K562 (cell line): ENCODE measurements at regions not wholly inside any gene's neighbourhood (a gene's known extent, or its start where the extent isn't known, plus 50 kb on each side); places are given as distances from the start of the nearest gene placed in this dataset.

ENCODE experiments used
- ATAC-seq: fragments of 200-7000 bp; cut with Tn5 transposase; 3 replicates; pipeline ENCODE4 v1.9.1; 2020; ENCODE audit warnings: moderate library complexity
- BruUV-seq: library from RNA; stranded (reverse); fragments of 400-500 nt; replicated peaks from 2 replicates; lab custom pipeline; 2021; lab: Mats Ljungman, UMichigan
- CTCF ChIA-PET: fragments of 300-600 bp; formaldehyde crosslinking; extraction: SDS; loops from one replicate; lab custom pipeline; 2021; ENCODE audit warnings: low intra/inter-chr PET ratio; lab: Yijun Ruan, JAX
- POLR2A ChIA-PET: fragments of 300-600, 350-650 bp; sonication (Branson Sonifier 250); formaldehyde crosslinking; extraction: SDS; loops from one replicate; lab custom pipeline; 2021; ENCODE audit warnings: antibody characterized with exemption, inconsistent platforms; lab: Yijun Ruan, JAX
- DNase-seq, 4 experiments: peaks; one replicate each; pipeline versions ENCODE4 v3.0.0 to v3.0.0-alpha.2; 2011 to 2018; ENCODE audit warnings: low spot score in 3 of 4, mixed read lengths in 3 of 4; ENCODE audit errors: extremely low read depth in 1 of 4
- FAIRE-seq: peaks from 2 replicates; lab custom pipeline; 2011; peaks lifted over from hg19 to GRCh38; lab: Jason Lieb, UNC
- H2AFZ ChIP-seq: 2 replicates; pipeline ENCODE4 v1.6.0; 2011; ENCODE audit warnings: low read depth, low read length, control low read depth, inconsistent platforms
- H3K27ac ChIP-seq: fragments of 200-600 bp; 3 replicates; pipeline ENCODE4 v1.8.0; 2011; ENCODE audit warnings: low read depth, mild to moderate bottlenecking, control low read depth, inconsistent platforms, low read length, moderate library complexity, mixed read lengths; ENCODE audit errors: extremely low read depth
- H3K27me3 ChIP-seq, 2 experiments: fragments of 300-600 bp in 1 of 2; 2 replicates in 1 of 2; 3 replicates in 1 of 2; pipeline versions ENCODE4 v1.6.0 to v1.8.0; 2011; ENCODE audit warnings: inconsistent platforms in 2 of 2, low read length in 2 of 2, mild to moderate bottlenecking in 1 of 2, mixed read lengths in 1 of 2, moderate library complexity in 1 of 2; ENCODE audit not compliant: control insufficient read depth in 2 of 2, insufficient read depth in 2 of 2
- H3K36me3 ChIP-seq: fragments of 300-600 bp; 3 replicates; pipeline ENCODE4 v1.8.0; 2011; ENCODE audit warnings: mild to moderate bottlenecking, low read length, inconsistent platforms; ENCODE audit not compliant: control insufficient read depth, insufficient read depth
- H3K4me1 ChIP-seq, 2 experiments: fragments of 200-600 bp in 1 of 2; replicated peaks in 1 of 2; 2 replicates in 1 of 2; 3 replicates in 1 of 2; pipeline versions ENCODE4 v1.5.1 to v1.8.0; 2011; ENCODE audit warnings: inconsistent platforms in 2 of 2, low read length in 2 of 2, mild to moderate bottlenecking in 1 of 2, mixed read lengths in 1 of 2, moderate library complexity in 1 of 2; ENCODE audit not compliant: control insufficient read depth in 2 of 2, insufficient read depth in 2 of 2
- H3K4me2 ChIP-seq: 2 replicates; pipeline ENCODE4 v1.6.1; 2011; ENCODE audit warnings: low read length, control low read depth, inconsistent platforms, mixed read lengths; ENCODE audit not compliant: insufficient read depth
- H3K4me3 ChIP-seq: fragments of 200-600 bp; sonication (generic), shearing (Covaris generic); 2 replicates; pipeline ENCODE4 v1.5.1; 2016; ENCODE audit warnings: control low read depth, inconsistent platforms
- H3K79me2 ChIP-seq: fragments of 200-600 bp; 3 replicates; pipeline ENCODE4 v1.8.0; 2011; ENCODE audit warnings: low read length, inconsistent platforms; ENCODE audit not compliant: control insufficient read depth, insufficient read depth
- H3K9ac ChIP-seq, 2 experiments: 2 replicates each; pipeline versions ENCODE4 v1.6.0 to v1.6.1; 2011; ENCODE audit warnings: low read depth in 2 of 2, low read length in 2 of 2, control low read depth in 1 of 2, inconsistent platforms in 1 of 2, mild to moderate bottlenecking in 1 of 2, mixed read lengths in 1 of 2; ENCODE audit not compliant: insufficient read depth in 1 of 2
- H3K9me1 ChIP-seq: one replicate; pipeline ENCODE4 v1.6.0; 2011; ENCODE audit warnings: inconsistent platforms, mild to moderate bottlenecking, low read length, moderate library complexity; ENCODE audit not compliant: control insufficient read depth, insufficient read depth
- H3K9me3 ChIP-seq: replicated peaks from 2 replicates; pipeline ENCODE4 v1.5.1; 2011; ENCODE audit warnings: low read depth, low read length, inconsistent platforms; ENCODE audit not compliant: control insufficient read depth, insufficient read depth
- H4K20me1 ChIP-seq: replicated peaks from 2 replicates; pipeline ENCODE4 v1.6.1; 2011; ENCODE audit warnings: low read length, inconsistent platforms, mixed read lengths; ENCODE audit not compliant: control insufficient read depth, insufficient read depth
- ARID2 ChIP-seq: fragments of 450-650 bp; IDR thresholded peaks from 2 replicates; pipeline ENCODE4 v1.6.1; 2017; ENCODE audit warnings: antibody characterized with exemption, mild to moderate bottlenecking
- KDM5B ChIP-seq: fragments of 200-600 bp; sonication (generic); IDR thresholded peaks from 2 replicates; pipeline ENCODE4 v1.6.1; 2012; ENCODE audit warnings: low read depth, mild to moderate bottlenecking, moderate library complexity, low read length, control low read depth, inconsistent platforms; ENCODE audit not compliant: insufficient replicate concordance
- MEF2D ChIP-seq: conservative IDR thresholded peaks from 2 replicates; pipeline ENCODE4 v1.6.1; 2016; ENCODE audit warnings: low read depth, missing genetic modification characterization, missing compliant biosample characterization
- MXI1 ChIP-seq: IDR thresholded peaks from 2 replicates; pipeline ENCODE4 v1.6.1; 2011; ENCODE audit warnings: low read depth, mild to moderate bottlenecking, improper control_type of control experiment, low read length
- NR2C1 ChIP-seq, 2 experiments: fragments of 450-650 bp; IDR thresholded peaks; 2 replicates each; pipeline ENCODE4 v1.6.1; 2017; ENCODE audit warnings: mild to moderate bottlenecking in 2 of 2, antibody characterized with exemption in 1 of 2, inconsistent platforms in 1 of 2, missing compliant biosample characterization in 1 of 2, missing genetic modification characterization in 1 of 2
- NR4A1 ChIP-seq, 2 experiments: fragments of 250-450 bp in 1 of 2; fragments of 450-650 bp in 1 of 2; sonication (Bioruptor Pico) in 1 of 2; IDR thresholded peaks; 2 replicates each; pipeline versions ENCODE4 v1.4.0 to v1.6.1; 2016 to 2020; ENCODE audit warnings: mild to moderate bottlenecking in 2 of 2, missing compliant biosample characterization in 1 of 2, missing genetic modification characterization in 1 of 2, moderate library complexity in 1 of 2
- PML ChIP-seq: IDR thresholded peaks from 2 replicates; pipeline ENCODE4 v1.6.1; 2012; ENCODE audit warnings: low read length, inconsistent platforms
- SP1 ChIP-seq: sonication (generic); formaldehyde crosslinking; IDR thresholded peaks from 2 replicates; pipeline ENCODE4 v1.8.1; 2022; ENCODE audit warnings: mild to moderate bottlenecking, missing genetic modification reagents
- ZNF263 ChIP-seq: sonication (generic); formaldehyde crosslinking; IDR thresholded peaks from 2 replicates; pipeline ENCODE4 v1.8.0; 2022; ENCODE audit warnings: mild to moderate bottlenecking, missing genetic modification reagents, borderline replicate concordance
- ZNF408 ChIP-seq: fragments of 250-450 bp; sonication (Bioruptor Pico); IDR thresholded peaks from 2 replicates; pipeline ENCODE4 v1.4.0; 2020; ENCODE audit warnings: low read depth, mild to moderate bottlenecking, moderate library complexity
- ZNF830 ChIP-seq: fragments of 250-450 bp; sonication (Bioruptor Pico); IDR thresholded peaks from 2 replicates; pipeline ENCODE4 v1.5.0; 2021; ENCODE audit warnings: mild to moderate bottlenecking
- WGBS: fragments of 100-300 bp; shearing (Covaris generic); methylation state at CpG from one replicate; pipeline ENCODE4 v1.1.6; 2016; ENCODE audit warnings: low coverage, mixed read lengths; ENCODE audit not compliant: insufficient coverage; ENCODE audit errors: missing lambda C conversion rate; 5-methylcytosine and 5-hydroxymethylcytosine counted together
- in situ Hi-C: fragments of 300-500 bp; cut with MboI; formaldehyde crosslinking; loops from 4 replicates; pipeline ENCODE4 v1.15.0; 2018; ENCODE audit warnings: inconsistent platforms, mixed read lengths
- intact Hi-C: fragments of 100-400 bp; cut with micrococcal nuclease; formaldehyde crosslinking; loops from 2 replicates; pipeline ENCODE4 v1.14.2; 2022
- TF ChIP-seq, protein P1 (sequence below): fragments of 250-450 bp; sonication (Bioruptor Pico); IDR thresholded peaks from 2 replicates; pipeline ENCODE4 v1.5.1; 2021; ENCODE audit warnings: mild to moderate bottlenecking
- TF ChIP-seq, protein P2 (sequence below): fragments of 450-650 bp; formaldehyde crosslinking; IDR thresholded peaks from 2 replicates; pipeline ENCODE4 v1.4.0; 2022; ENCODE audit warnings: missing genetic modification characterization
- TF ChIP-seq, protein P3 (sequence below): fragments of 450-650 bp; formaldehyde crosslinking; IDR thresholded peaks from 2 replicates; pipeline ENCODE4 v1.4.0; 2020; ENCODE audit warnings: mild to moderate bottlenecking, moderate library complexity
- TF ChIP-seq, protein P4 (sequence below): fragments of 250-450 bp; sonication (Bioruptor Pico); IDR thresholded peaks from 2 replicates; pipeline ENCODE4 v1.5.0; 2020; ENCODE audit warnings: mild to moderate bottlenecking

DNA sequence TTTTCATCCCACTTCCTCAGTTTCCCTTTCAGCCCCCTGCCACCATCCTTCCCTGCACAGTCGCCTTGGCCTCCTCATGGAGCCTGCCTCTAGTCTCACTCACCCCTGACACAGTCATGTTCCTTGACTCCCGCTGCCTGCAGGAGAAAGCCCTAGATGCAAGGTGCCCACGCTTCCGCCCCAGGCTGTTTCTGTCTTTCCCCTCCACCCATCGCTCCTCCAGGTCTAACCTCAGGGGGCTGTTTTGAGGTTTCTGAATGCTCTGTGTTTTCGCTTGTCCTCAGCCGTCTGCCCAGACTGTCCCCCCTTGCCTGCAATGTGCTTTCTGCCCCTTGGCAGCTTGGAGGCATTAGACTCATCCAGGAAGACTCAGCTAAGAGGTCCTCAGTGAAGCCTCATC lies 89.9 kb downstream of the EMX2 start (continued):
- TF ChIP-seq KDM5B: no peak
- TF ChIP-seq, protein P1, sequence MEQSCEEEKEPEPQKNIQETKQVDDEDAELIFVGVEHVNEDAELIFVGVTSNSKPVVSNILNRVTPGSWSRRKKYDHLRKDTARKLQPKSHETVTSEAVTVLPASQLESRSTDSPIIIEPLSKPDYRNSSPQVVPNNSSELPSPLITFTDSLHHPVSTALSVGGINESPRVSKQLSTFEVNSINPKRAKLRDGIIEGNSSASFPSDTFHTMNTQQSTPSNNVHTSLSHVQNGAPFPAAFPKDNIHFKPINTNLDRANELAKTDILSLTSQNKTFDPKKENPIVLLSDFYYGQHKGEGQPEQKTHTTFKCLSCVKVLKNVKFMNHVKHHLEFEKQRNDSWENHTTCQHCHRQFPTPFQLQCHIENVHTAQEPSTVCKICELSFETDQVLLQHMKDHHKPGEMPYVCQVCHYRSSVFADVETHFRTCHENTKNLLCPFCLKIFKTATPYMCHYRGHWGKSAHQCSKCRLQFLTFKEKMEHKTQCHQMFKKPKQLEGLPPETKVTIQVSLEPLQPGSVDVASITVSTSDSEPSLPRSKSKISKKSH (CRISPR knock-in tag): no peak

DNA sequence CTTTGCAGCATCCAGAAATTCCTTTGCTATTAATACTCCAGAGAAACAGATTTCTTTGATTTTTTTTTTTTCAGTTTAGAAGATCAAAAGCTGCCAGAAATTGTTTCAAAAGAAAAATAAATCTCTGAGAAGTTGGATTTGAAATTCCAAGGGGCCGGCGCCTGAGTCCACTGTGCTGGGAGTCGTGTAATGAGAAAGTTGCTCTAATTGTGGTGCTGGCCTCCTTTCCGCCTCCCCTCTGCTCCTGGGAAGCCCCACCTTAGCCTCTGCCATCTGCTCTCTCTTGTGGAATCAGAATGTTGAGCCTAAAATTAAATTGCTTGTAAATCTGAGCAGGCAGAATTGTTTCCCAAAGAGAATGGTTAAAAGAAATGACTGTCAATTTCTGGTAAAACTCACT lies 93.3 kb downstream of the EMX2 start:
- no peak overlapping the region for H2AFZ ChIP-seq
- 0% methylated on average over 4 of the region's 4 CpGs for WGBS
- no TSS peak for BruUV-seq
- no peak overlapping the region for H3K4me3 ChIP-seq
- no peaks in the 10 kb centered on the region for H3K36me3 ChIP-seq
- in situ Hi-C loops: no loop called here
- H3K79me2 ChIP-seq: no peaks in the 10 kb centered on the region
- ATAC-seq: no peak
- no peak overlapping the region for H3K9ac ChIP-seq
- intact Hi-C loops: no loop called here
- H3K27me3 ChIP-seq: peaks cover 0 to 7% of the 10 kb centered on the region in 2 experiments; a peak in 1 of 5 replicates
- no peaks in the 10 kb centered on the region for H3K9me3 ChIP-seq
- POLR2A ChIA-PET: no interaction called here
- H4K20me1 ChIP-seq: no peaks in the 10 kb centered on the region; the same call in 1 of the 2 replicates
- H3K4me1 ChIP-seq: no peaks in the 10 kb centered on the region
- no peak overlapping the region for H3K4me2 ChIP-seq
- no peaks in the 10 kb centered on the region for H3K9me1 ChIP-seq
- H3K27ac ChIP-seq: no peak overlapping the region
- no peak for FAIRE-seq
- no peak for DNase-seq
- CTCF ChIA-PET: no interaction called here
- TF ChIP-seq PML: no peak
- no peak for TF ChIP-seq ZNF263
- TF ChIP-seq SP1: no peak
- TF ChIP-seq ZNF830 (CRISPR knock-in tag): no peak
- TF ChIP-seq NR2C1 (IDR thresholded peaks at IDR 0.05): no peak
- TF ChIP-seq NR2C1 (tag; IDR thresholded peaks at IDR 0.05): no peak
- no peak for TF ChIP-seq ARID2
- TF ChIP-seq NR4A1 (CRISPR knock-in tag; IDR thresholded peaks at IDR 0.05): no peak
- TF ChIP-seq NR4A1 (tag; IDR thresholded peaks at IDR 0.05): no peak
- TF ChIP-seq MEF2D (tag): no peak
- no peak for TF ChIP-seq MXI1
- TF ChIP-seq, protein P2, sequence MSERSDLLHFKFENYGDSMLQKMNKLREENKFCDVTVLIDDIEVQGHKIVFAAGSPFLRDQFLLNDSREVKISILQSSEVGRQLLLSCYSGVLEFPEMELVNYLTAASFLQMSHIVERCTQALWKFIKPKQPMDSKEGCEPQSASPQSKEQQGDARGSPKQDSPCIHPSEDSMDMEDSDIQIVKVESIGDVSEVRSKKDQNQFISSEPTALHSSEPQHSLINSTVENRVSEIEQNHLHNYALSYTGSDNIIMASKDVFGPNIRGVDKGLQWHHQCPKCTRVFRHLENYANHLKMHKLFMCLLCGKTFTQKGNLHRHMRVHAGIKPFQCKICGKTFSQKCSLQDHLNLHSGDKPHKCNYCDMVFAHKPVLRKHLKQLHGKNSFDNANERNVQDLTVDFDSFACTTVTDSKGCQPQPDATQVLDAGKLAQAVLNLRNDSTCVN (CRISPR knock-in tag): no peak
- TF ChIP-seq, protein P3, sequence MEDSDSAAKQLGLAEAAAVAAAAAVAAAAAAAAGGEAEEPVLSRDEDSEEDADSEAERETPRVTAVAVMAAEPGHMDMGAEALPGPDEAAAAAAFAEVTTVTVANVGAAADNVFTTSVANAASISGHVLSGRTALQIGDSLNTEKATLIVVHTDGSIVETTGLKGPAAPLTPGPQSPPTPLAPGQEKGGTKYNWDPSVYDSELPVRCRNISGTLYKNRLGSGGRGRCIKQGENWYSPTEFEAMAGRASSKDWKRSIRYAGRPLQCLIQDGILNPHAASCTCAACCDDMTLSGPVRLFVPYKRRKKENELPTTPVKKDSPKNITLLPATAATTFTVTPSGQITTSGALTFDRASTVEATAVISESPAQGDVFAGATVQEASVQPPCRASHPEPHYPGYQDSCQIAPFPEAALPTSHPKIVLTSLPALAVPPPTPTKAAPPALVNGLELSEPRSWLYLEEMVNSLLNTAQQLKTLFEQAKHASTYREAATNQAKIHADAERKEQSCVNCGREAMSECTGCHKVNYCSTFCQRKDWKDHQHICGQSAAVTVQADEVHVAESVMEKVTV: no peak
- TF ChIP-seq, protein P4, sequence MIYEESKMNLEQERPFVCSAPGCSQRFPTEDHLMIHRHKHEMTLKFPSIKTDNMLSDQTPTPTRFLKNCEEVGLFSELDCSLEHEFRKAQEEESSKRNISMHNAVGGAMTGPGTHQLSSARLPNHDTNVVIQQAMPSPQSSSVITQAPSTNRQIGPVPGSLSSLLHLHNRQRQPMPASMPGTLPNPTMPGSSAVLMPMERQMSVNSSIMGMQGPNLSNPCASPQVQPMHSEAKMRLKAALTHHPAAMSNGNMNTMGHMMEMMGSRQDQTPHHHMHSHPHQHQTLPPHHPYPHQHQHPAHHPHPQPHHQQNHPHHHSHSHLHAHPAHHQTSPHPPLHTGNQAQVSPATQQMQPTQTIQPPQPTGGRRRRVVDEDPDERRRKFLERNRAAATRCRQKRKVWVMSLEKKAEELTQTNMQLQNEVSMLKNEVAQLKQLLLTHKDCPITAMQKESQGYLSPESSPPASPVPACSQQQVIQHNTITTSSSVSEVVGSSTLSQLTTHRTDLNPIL (CRISPR knock-in tag): no peak
- no peak for TF ChIP-seq ZNF408 (CRISPR knock-in tag)
